ENCODE measurements at regions not wholly inside any gene's neighbourhood (a gene's known extent, or its start where the extent isn't known, plus 50 kb on each side); places are given as distances from the start of the nearest gene placed in this dataset.
A peak's percentile ranks its signal among the peaks of the same experiment; 100 is the strongest.

DNA sequence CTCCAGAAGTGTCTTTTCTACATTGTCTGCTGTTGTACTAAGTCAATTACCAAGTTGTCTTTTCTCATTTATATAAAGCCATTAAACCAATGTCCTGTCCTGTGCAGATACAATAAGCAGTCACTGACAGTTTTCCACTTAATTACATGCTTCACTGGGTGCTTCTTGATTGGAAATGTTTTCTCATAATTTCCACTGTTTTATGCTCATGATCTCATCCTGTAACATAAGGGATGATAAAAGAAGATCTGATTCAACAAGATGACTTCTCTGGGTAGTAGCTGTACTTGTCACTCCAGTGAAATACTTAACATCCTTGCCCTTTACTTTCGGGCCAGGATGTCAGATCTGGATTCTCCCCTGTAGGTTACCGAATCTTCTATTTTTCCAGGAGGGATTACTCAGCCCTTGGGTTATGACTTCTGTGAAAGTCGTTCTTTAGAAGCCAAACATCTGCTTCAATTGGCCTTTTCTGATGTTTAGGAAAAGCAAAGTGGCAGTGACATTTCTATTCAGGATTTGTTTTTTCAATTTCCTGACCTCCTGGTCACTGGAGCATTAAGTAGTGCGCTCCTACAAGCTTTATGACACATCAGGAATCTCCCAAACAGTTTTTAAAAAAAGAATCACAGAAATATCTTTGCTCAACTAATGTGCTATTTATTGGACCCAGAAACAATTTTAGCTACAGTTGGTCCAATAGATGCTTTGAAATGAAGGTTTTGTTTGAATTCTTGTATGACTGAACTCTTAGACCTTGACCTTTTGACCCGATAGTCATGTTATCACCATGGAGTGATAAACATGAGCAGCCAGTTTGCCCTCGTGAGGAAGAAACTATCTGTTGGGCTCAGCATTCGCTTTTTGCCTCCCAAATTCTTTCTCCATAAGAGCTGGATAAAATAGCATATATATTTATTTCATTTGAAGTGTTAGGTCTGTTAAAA, 234.5 kb upstream of the SSTR1 start:
- no peaks in the 10 kb centered on the region for H3K4me1 ChIP-seq
- intact Hi-C loops (cut with DNase I; ENCODE audit: low total_unique reads) (no loop called here), in situ Hi-C loops (cut with MboI; ENCODE audit: low sequenced_read_pairs in 4 of 4) (no loop called here)
- TF ChIP-seq POLR2A (IDR thresholded peaks at IDR 0.05), result no peak
- TF ChIP-seq, protein P1, sequence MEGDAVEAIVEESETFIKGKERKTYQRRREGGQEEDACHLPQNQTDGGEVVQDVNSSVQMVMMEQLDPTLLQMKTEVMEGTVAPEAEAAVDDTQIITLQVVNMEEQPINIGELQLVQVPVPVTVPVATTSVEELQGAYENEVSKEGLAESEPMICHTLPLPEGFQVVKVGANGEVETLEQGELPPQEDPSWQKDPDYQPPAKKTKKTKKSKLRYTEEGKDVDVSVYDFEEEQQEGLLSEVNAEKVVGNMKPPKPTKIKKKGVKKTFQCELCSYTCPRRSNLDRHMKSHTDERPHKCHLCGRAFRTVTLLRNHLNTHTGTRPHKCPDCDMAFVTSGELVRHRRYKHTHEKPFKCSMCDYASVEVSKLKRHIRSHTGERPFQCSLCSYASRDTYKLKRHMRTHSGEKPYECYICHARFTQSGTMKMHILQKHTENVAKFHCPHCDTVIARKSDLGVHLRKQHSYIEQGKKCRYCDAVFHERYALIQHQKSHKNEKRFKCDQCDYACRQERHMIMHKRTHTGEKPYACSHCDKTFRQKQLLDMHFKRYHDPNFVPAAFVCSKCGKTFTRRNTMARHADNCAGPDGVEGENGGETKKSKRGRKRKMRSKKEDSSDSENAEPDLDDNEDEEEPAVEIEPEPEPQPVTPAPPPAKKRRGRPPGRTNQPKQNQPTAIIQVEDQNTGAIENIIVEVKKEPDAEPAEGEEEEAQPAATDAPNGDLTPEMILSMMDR (IDR thresholded peaks at IDR 0.05 in 4 of 5, conservative IDR thresholded peaks at IDR 0.05 in 1 of 5), result no peak
- no peak overlapping the region for H3K27ac ChIP-seq
- DNase-seq, result no peak
- H3K4me3 ChIP-seq, result no peak overlapping the region
- no peaks in the 10 kb centered on the region for H3K36me3 ChIP-seq
- no peak for ATAC-seq
- H3K27me3 ChIP-seq, result no peaks in the 10 kb centered on the region
- H3K9me3 ChIP-seq, result no peaks in the 10 kb centered on the region

DNA sequence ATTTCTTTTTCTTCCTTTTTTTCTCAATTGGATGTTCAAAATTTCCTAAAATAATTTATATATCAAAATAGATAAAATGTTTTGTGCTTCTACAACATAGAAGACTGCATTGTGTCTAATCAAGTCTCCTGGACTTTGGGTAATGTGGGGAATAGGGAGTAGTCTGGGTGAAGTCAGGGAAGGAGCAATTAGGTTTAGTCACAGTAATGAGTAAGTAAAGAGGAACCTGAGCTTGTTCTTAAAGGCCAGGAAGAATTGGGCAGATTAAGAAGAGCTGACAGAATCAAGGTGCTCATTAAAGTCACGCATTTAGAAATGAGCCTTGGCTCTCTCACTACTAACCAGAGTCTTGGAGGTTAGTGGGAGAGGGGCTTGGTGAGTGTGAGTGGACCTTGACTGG, 233.3 kb upstream of the SSTR1 start:
- DNase-seq (no peak), ATAC-seq (no peak)
- Histone ChIP-seq H3K4me1 (no peaks in the 10 kb centered on the region), H3K4me3 (no peak overlapping the region), H3K27ac (no peak overlapping the region), H3K27me3 (no peaks in the 10 kb centered on the region), H3K36me3 (no peaks in the 10 kb centered on the region), H3K9me3 (no peaks in the 10 kb centered on the region)
- intact Hi-C loops (cut with DNase I; ENCODE audit: low total_unique reads), result no loop called here
- TF ChIP-seq POLR2A (IDR thresholded peaks at IDR 0.05), result no peak
- TF ChIP-seq, protein P1 (IDR thresholded peaks at IDR 0.05 in 4 of 5, conservative IDR thresholded peaks at IDR 0.05 in 1 of 5), result no peak
- in situ Hi-C loops (cut with MboI; ENCODE audit: low sequenced_read_pairs in 4 of 4), result no loop called here

DNA sequence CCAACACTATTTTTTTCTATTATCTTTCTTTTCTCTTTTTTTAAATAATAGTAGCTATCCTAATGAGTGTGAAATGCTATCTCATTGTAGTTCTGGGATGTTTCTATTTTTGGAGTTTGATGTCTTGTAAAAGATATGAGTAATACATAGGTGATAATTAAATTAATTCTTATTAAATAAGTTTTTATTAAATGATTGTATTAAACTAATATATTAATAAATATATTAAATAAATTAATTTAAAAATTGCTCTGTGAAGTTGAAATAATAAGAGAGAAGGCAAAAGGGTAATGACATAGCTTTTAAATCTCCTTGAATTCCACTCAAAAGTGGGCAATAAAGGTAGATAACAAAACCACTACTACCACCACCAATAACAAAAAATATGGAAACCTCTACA, 230.2 kb upstream of the SSTR1 start:
- Histone ChIP-seq H3K27me3 (no peaks in the 10 kb centered on the region), H3K36me3 (no peaks in the 10 kb centered on the region), H3K4me1 (no peaks in the 10 kb centered on the region), H3K27ac (no peak overlapping the region), H3K9me3 (no peaks in the 10 kb centered on the region), H3K4me3 (no peak overlapping the region)
- DNase-seq (no peak), ATAC-seq (no peak)
- in situ Hi-C loops (cut with MboI; ENCODE audit: low sequenced_read_pairs in 4 of 4) (no loop called here), intact Hi-C loops (cut with DNase I; ENCODE audit: low total_unique reads) (no loop called here)
- TF ChIP-seq POLR2A (IDR thresholded peaks at IDR 0.05), result no peak
- TF ChIP-seq, protein P1 (IDR thresholded peaks at IDR 0.05 in 4 of 5, conservative IDR thresholded peaks at IDR 0.05 in 1 of 5), result no peak

DNA sequence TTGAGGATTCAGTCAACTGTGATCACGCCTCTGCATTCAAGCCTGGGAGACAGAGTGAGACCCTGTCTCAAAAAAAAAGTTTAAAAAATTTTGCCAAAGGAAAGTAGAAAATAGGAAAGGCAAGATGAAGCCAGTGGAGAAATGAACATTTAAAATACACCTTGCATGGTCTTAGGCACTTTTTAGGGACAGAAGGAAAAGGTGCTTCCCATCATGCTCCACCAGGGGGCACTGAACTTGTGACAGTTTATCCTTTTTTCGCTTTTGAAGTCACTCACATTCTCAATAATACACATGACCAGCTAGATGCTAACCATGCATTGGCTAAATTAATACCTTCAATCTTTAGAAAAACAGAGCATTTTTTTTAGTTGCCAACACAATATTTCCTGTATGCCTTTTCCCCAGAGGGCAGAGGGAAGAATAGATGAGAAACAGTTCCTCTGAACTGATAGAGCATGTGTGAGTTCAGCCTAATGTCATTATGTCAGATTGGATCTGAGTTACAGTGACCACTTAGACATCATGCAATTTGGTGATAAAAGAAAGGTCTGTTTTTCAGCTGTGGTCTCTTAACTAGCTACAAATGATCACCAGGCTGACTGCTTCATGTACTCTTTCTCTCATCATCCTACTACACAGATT, 221.8 kb upstream of the SSTR1 start:
- Histone ChIP-seq H3K27me3 (no peaks in the 10 kb centered on the region), H3K9me3 (no peaks in the 10 kb centered on the region), H3K36me3 (no peaks in the 10 kb centered on the region), H3K27ac (no peak overlapping the region), H3K4me3 (no peak overlapping the region), H3K4me1 (no peaks in the 10 kb centered on the region)
- no peak for ATAC-seq
- TF ChIP-seq POLR2A (IDR thresholded peaks at IDR 0.05), result no peak
- TF ChIP-seq, protein P1 (IDR thresholded peaks at IDR 0.05 in 4 of 5, conservative IDR thresholded peaks at IDR 0.05 in 1 of 5), result peak in 4 of 5 experiments; percentile 29 to 48 (median 37)
- intact Hi-C loops (cut with DNase I; ENCODE audit: low total_unique reads), result loop anchor here (10.0 kb wide), 1 partner anchor 879 kb away; no protein-coding TSS in a partner anchor
- DNase-seq, result no peak
- in situ Hi-C loops (cut with MboI; ENCODE audit: low sequenced_read_pairs in 4 of 4), result no loop called here
